Large intestine (tissue), 3 donors: ENCODE measurements at regions not wholly inside any gene's neighbourhood (a gene's known extent, or its start where the extent isn't known, plus 50 kb on each side); places are given as distances from the start of the nearest gene placed in this dataset.

Source experiments
- DNase-seq, 2 donors: peaks; one replicate each; pipeline versions ENCODE4 v3.0.0 to v3.0.0-alpha.2; 2013
- H3K27ac ChIP-seq: one replicate; pipeline ENCODE4 v1.5.1; 2013; ENCODE audit warnings: low read length
- H3K27me3 ChIP-seq: 2 replicates; pipeline ENCODE4 v1.6.1; 2013; ENCODE audit warnings: low read length; ENCODE audit not compliant: control insufficient read depth, insufficient read depth
- H3K36me3 ChIP-seq: 2 replicates; pipeline ENCODE4 v1.6.1; 2013; ENCODE audit warnings: low read length; ENCODE audit not compliant: control insufficient read depth, insufficient read depth
- H3K4me1 ChIP-seq: one replicate; pipeline ENCODE4 v1.6.1; 2013; ENCODE audit warnings: low read length; ENCODE audit not compliant: control insufficient read depth, insufficient read depth
- H3K4me3 ChIP-seq: one replicate; pipeline ENCODE4 v1.5.1; 2013; ENCODE audit warnings: low read length
- H3K9me3 ChIP-seq: one replicate; pipeline ENCODE4 v1.6.1; 2013; ENCODE audit warnings: mild to moderate bottlenecking, low read depth, low read length, moderate library complexity; ENCODE audit not compliant: control insufficient read depth
- WGBS: methylation state at CpG from one replicate; pipeline ENCODE4 v1.1.5; 2013; ENCODE audit warnings: low lambda C conversion rate; ENCODE audit not compliant: insufficient coverage; 5-methylcytosine and 5-hydroxymethylcytosine counted together

GRCh38 chr12:92628476-92628875 is 74.3 kb upstream of the PLEKHG7 start:
- Histone ChIP-seq H3K4me3 (no peak overlapping the region), H3K4me1 (no peaks in the 10 kb centered on the region), H3K27ac (no peak overlapping the region), H3K9me3 (no peaks in the 10 kb centered on the region), H3K36me3 (no peaks in the 10 kb centered on the region), H3K27me3 (no peaks in the 10 kb centered on the region)
- 100% methylated on average over 1 of the region's 2 CpGs for WGBS
- DNase-seq, result no peak

DNA sequence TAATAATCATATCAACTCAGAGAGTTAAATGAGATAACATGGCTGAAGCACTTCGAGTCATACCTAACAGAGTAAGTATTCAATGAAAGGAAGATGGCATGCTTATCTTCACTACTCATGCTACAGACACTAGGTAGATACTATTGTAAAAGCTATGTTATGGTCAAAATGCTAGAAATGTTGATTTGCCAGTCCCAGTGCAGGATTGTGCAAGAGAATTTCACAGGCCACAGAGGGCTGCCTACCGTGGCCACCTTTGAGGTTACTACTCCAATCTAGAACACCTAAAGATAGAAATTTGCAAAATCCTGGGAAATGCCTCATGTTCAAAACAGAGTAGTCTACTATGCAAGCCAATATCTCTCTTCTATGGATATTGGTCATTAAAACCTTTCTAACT is 75.3 kb upstream of the PLEKHG7 start:
- DNase-seq, result no peak
- Histone ChIP-seq H3K36me3 (no peaks in the 10 kb centered on the region), H3K4me1 (no peaks in the 10 kb centered on the region), H3K9me3 (no peaks in the 10 kb centered on the region), H3K27ac (no peak overlapping the region), H3K27me3 (no peaks in the 10 kb centered on the region), H3K4me3 (no peak overlapping the region)
- WGBS, result 100% methylated on average over 1 of the region's 2 CpGs

DNA sequence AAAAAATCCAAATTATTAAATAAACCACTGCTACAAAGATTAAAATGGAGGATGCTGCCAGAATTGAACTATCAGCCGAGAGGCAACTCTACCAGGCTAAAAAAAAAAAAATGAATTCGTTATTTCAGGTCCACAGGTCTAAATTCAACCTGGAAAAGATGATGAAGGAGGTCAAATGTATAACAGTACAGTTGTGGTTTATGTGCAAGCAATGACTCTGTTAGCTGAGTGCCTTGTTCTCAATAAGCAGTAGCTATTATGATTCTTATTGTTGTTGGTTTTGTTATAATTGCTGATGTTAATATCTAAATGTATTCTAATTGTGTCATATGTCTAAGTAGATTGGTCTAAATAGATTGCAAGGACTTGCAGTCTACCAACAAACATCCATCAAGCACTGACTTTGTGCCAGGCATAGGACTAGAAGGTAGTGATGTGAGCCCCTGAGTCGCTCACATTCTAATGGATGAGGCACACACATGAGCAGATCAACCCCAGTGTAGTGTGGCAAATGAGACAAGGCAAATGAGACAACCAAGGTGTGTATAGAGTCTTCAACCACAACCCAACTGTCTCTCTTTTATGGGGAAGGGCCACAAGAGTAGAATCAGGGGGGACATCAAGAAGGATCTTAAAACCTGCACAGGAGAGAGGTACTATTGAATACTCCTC is 77.0 kb upstream of the PLEKHG7 start:
- H3K9me3 ChIP-seq, result no peaks in the 10 kb centered on the region
- H3K4me1 ChIP-seq, result no peaks in the 10 kb centered on the region
- H3K36me3 ChIP-seq, result no peaks in the 10 kb centered on the region
- no peak for DNase-seq
- no peak overlapping the region for H3K27ac ChIP-seq
- H3K27me3 ChIP-seq, result no peaks in the 10 kb centered on the region
- WGBS, result no CpG with 5 or more reads among the region's 3 CpGs
- H3K4me3 ChIP-seq, result no peak overlapping the region

GRCh38 chr12:92624236-92624635 is 78.6 kb upstream of the PLEKHG7 start:
- no peak overlapping the region for H3K27ac ChIP-seq
- no peaks in the 10 kb centered on the region for H3K4me1 ChIP-seq
- WGBS, result 100% methylated on average over 1 of the region's 1 CpG

GRCh38 chr12:92623386-92623785 is 79.4 kb upstream of the PLEKHG7 start:
- Histone ChIP-seq H3K4me1 (no peaks in the 10 kb centered on the region), H3K4me3 (no peak overlapping the region), H3K36me3 (no peaks in the 10 kb centered on the region), H3K9me3 (no peaks in the 10 kb centered on the region), H3K27ac (no peak overlapping the region), H3K27me3 (no peaks in the 10 kb centered on the region)
- no peak for DNase-seq

More at GRCh38 chr12:92624236-92624635, 78.6 kb upstream of the PLEKHG7 start:
- Histone ChIP-seq H3K9me3 (no peaks in the 10 kb centered on the region), H3K27me3 (no peaks in the 10 kb centered on the region), H3K4me3 (no peak overlapping the region), H3K36me3 (no peaks in the 10 kb centered on the region)
- no peak for DNase-seq

DNA sequence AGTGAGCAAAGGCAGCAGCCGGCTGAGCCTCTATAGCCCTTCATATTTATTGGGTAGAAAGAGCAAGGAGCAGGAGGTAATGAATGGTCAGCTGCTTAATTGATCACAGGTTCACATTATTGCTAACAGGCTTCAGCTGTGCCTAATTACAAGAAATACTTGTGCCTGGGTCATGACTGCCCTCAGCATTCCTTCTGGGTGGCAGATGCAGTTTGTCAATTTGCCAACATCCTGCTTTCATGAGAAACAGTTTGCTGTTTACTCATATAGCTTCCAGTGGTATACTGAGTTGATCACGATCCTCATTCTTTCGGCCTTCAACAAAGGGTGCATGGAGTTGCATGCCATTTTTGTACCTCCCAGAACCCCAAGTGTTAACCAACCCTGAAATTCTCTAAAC is 81.0 kb upstream of the PLEKHG7 start:
- Histone ChIP-seq H3K27me3 (no peaks in the 10 kb centered on the region), H3K27ac (no peak overlapping the region), H3K36me3 (no peaks in the 10 kb centered on the region), H3K4me3 (no peak overlapping the region), H3K4me1 (no peaks in the 10 kb centered on the region), H3K9me3 (no peaks in the 10 kb centered on the region)
- no CpG with 5 or more reads among the region's 3 CpGs for WGBS
- no peak for DNase-seq

- Histone ChIP-seq H3K27ac (no peak overlapping the region), H3K36me3 (no peaks in the 10 kb centered on the region), H3K4me3 (no peak overlapping the region), H3K4me1 (no peaks in the 10 kb centered on the region), H3K9me3 (no peaks in the 10 kb centered on the region), H3K27me3 (no peaks in the 10 kb centered on the region)
- DNase-seq, result no peak
- 93% methylated on average over 2 of the region's 4 CpGs for WGBS
These were observed 81.5 kb upstream of the PLEKHG7 start for GRCh38 chr12:92621312-92621711.

GRCh38 chr12:92619730-92620684 is 82.8 kb upstream of the PLEKHG7 start:
- Histone ChIP-seq H3K4me3 (no peak overlapping the region), H3K9me3 (no peaks in the 10 kb centered on the region), H3K4me1 (no peaks in the 10 kb centered on the region), H3K27ac (no peak overlapping the region), H3K36me3 (no peaks in the 10 kb centered on the region), H3K27me3 (no peaks in the 10 kb centered on the region)
- 85% methylated on average over 2 of the region's 8 CpGs for WGBS
- DNase-seq, result no peak

- Histone ChIP-seq H3K4me3 (no peak overlapping the region), H3K4me1 (no peaks in the 10 kb centered on the region), H3K27me3 (no peaks in the 10 kb centered on the region), H3K27ac (no peak overlapping the region), H3K36me3 (no peaks in the 10 kb centered on the region), H3K9me3 (no peaks in the 10 kb centered on the region)
- no peak for DNase-seq
- no CpG with 5 or more reads among the region's 2 CpGs for WGBS
These were observed 83.8 kb upstream of the PLEKHG7 start for GRCh38 chr12:92619026-92619425.

DNA sequence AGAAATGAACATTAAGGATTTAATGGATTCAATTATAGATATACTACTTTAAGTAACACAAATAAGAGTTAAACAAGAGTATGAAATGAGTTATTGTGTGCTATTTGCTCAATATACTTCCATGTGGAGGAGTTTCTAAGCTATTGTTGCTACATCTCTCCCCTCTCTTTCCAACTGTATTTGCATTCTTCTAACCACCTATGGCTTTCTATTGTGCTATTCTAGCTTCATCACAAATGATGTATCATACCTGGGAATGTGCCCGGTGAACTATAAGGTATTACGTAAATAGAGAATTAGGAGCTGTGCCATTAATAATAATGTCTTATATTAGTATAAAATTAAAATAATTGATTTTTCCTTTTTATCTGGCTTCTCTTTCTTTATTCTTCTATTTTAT is 87.1 kb upstream of the PLEKHG7 start:
- Histone ChIP-seq H3K27ac (no peak overlapping the region), H3K4me3 (no peak overlapping the region), H3K27me3 (no peaks in the 10 kb centered on the region), H3K36me3 (no peaks in the 10 kb centered on the region), H3K4me1 (no peaks in the 10 kb centered on the region), H3K9me3 (no peaks in the 10 kb centered on the region)
- 100% methylated on average over 2 of the region's 2 CpGs for WGBS
- no peak for DNase-seq
